Pancreas (tissue), 10 donors: ENCODE measurements at regions not wholly inside any gene's neighbourhood (a gene's known extent, or its start where the extent isn't known, plus 50 kb on each side); places are given as distances from the start of the nearest gene placed in this dataset.

Source experiments
- ATAC-seq, 4 donors: fragments of 200-7000 bp; cut with Tn5 transposase; one replicate each; pipeline versions ENCODE4 v1.8.0 to v1.9.1; 2020; ENCODE audit warnings: mild to moderate bottlenecking in 4 of 4, moderate library complexity in 4 of 4
- DNase-seq, 6 donors: peaks; one replicate each; pipeline ENCODE4 v3.0.0-alpha.2; 2020
- FAIRE-seq: peaks from 2 replicates; lab custom pipeline; 2012; peaks lifted over from hg19 to GRCh38; lab: Jason Lieb, UNC
- H3K27ac ChIP-seq, 4 donors: fragments of 200-600 bp; sonication (generic); 1 replicate in 3 of 4; 2 replicates in 1 of 4; pipeline versions ENCODE4 v1.5.0 to v1.8.0; 2020
- H3K27me3 ChIP-seq, 4 donors: fragments of 200-600 bp; one replicate each; pipeline ENCODE4 v1.8.0; 2021
- H3K36me3 ChIP-seq, 3 donors: fragments of 200-600 bp; sonication (generic) in 1 of 3; one replicate each; pipeline versions ENCODE4 v1.5.0 to v1.8.0; 2020 to 2021
- H3K4me1 ChIP-seq, 3 donors: fragments of 200-600 bp; one replicate each; pipeline ENCODE4 v1.8.0; 2021
- H3K4me3 ChIP-seq, 4 donors: fragments of 200-600 bp; sonication (generic) in 2 of 4; one replicate each; pipeline versions ENCODE4 v1.5.0 to v1.8.0; 2020 to 2021
- H3K9me3 ChIP-seq, 4 donors: fragments of 200-600 bp; one replicate each; pipeline ENCODE4 v1.8.0; 2021
- WGBS, 2 donors: extraction: QIAGEN DNeasy Blood & Tissue Kit; methylation state at CpG; one replicate each; pipeline ENCODE4 v1.1.7; 2013; 5-methylcytosine and 5-hydroxymethylcytosine counted together
- intact Hi-C, 3 donors: fragments of 100-400 bp; cut with DNase I; formaldehyde crosslinking; loops; one replicate each; pipeline versions ENCODE4 v1.11.1 to v1.14.2; 2022
- TF ChIP-seq, protein P1 (sequence below), 4 donors: fragments of 200-600 bp; sonication (generic) in 3 of 4; IDR thresholded peaks; one replicate each; pipeline versions ENCODE4 v1.5.0 to v1.8.0; 2021; ENCODE audit warnings: antibody characterized with exemption in 4 of 4
- donor health status: healthy with polysubstance abuse.
- donor health status: DM: no; HTN: no; CAD: no; lungs with moderate emphysema.
- donor health status: DM: no; HTN: no; CAD: no.
- donor health status: control.
- donor health status: control.
- donor health status: Bipolar disorder and iron deficiency.
- donor health status: DM: yes; HTN: yes; CAD: no.
- donor health status: DM: no; HTN: no; CAD: no.
- donor health status: DM: no; HTN: no; CAD: no.
- donor health status: DM: yes; HTN: yes; CAD: no.

DNA sequence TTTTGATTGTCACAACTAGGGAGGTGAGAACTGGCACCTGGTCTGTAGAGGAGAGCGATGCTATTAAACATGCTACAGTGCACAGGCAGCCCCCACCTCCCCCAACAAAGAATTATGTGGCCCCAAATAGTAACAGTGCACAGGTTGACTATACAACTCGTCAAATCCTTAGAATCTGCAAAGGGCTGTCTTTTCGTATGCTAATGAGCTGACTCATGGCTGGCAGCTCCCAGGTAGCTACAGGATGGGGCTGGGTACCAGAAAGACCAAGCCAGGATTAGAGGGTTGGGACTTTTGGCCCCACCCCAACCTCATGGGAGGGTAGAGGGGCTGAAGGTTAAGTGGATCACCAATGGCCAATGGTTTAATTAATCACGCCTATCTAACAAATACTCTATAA lies 104.7 kb upstream of the SORBS2 start:
- Histone ChIP-seq H3K27ac (no peak overlapping the region), H3K9me3 (no peaks in the 10 kb centered on the region), H3K4me3 (no peak overlapping the region), H3K27me3 (no peaks in the 10 kb centered on the region), H3K36me3 (no peaks in the 10 kb centered on the region), H3K4me1 (peaks cover 0 to 7% (median 0%) of the 10 kb centered on the region in 3 donors)
- DNase-seq (no peak), ATAC-seq (no peak), FAIRE-seq (no peak)
- TF ChIP-seq, protein P1, sequence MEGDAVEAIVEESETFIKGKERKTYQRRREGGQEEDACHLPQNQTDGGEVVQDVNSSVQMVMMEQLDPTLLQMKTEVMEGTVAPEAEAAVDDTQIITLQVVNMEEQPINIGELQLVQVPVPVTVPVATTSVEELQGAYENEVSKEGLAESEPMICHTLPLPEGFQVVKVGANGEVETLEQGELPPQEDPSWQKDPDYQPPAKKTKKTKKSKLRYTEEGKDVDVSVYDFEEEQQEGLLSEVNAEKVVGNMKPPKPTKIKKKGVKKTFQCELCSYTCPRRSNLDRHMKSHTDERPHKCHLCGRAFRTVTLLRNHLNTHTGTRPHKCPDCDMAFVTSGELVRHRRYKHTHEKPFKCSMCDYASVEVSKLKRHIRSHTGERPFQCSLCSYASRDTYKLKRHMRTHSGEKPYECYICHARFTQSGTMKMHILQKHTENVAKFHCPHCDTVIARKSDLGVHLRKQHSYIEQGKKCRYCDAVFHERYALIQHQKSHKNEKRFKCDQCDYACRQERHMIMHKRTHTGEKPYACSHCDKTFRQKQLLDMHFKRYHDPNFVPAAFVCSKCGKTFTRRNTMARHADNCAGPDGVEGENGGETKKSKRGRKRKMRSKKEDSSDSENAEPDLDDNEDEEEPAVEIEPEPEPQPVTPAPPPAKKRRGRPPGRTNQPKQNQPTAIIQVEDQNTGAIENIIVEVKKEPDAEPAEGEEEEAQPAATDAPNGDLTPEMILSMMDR (IDR thresholded peaks at IDR 0.05) = no peak
- intact Hi-C loops = no loop called here
- WGBS, 2 donors = 72 to 96% methylated on average over 4 of the region's 4 CpGs

DNA sequence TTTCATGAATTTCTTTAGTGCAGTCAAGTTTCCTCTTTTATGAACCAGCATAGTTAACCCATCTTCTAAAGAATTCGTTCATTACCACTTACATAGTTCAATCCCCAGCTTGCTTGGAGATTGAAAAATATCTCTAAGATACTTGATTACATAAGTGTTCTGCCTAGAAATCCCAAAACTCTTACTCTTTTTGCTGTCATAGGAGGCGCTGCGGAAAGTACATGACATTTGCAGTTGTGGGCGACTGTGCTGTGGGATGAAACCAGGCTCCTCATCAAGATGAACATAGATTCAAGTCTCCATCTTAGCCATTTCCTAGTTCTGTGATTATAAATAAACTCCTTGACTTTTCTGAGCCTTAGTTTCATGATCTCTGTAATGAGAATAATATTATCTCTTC lies 107.1 kb upstream of the SORBS2 start:
- no peaks in the 10 kb centered on the region for H3K9me3 ChIP-seq
- H3K27ac ChIP-seq = no peak overlapping the region
- 92 to 95% methylated on average over 4 of the region's 4 CpGs for WGBS, 2 donors
- FAIRE-seq = no peak
- TF ChIP-seq, protein P1 (IDR thresholded peaks at IDR 0.05) = no peak
- no peak for ATAC-seq
- no peaks in the 10 kb centered on the region for H3K27me3 ChIP-seq
- no peak overlapping the region for H3K4me3 ChIP-seq
- no peak for DNase-seq
- no peaks in the 10 kb centered on the region for H3K36me3 ChIP-seq
- intact Hi-C loops = no loop called here
- H3K4me1 ChIP-seq = peaks cover 0 to 7% (median 0%) of the 10 kb centered on the region in 3 donors

DNA sequence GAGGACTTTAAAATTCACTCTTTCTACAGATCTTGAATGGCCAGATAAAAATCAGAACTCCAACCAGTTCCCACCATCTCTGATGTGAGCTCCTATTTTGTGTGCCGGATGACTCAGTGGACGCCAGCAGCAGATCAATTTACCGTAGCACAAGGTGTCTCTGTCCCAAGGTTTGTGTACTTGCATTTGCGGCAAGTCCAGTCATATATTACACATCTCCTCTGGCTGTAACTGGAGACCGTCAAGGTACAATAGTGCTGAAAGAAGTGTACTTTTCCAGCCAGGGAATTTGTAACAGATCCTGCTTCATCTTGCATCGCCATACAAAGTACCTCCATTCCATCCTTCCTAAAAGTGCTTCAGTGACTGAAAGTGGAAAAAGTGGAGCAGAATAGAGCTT lies 108.2 kb upstream of the SORBS2 start:
- DNase-seq (no peak), ATAC-seq (no peak), FAIRE-seq (no peak)
- H3K27ac ChIP-seq = no peak overlapping the region
- 92 to 99% methylated on average over 6 of the region's 6 CpGs for WGBS, 2 donors
- no peaks in the 10 kb centered on the region for H3K9me3 ChIP-seq
- H3K4me3 ChIP-seq = no peak overlapping the region
- H3K36me3 ChIP-seq = no peaks in the 10 kb centered on the region
- no peaks in the 10 kb centered on the region for H3K27me3 ChIP-seq
- H3K4me1 ChIP-seq = peaks cover 0 to 3% (median 0%) of the 10 kb centered on the region in 3 donors
- intact Hi-C loops = no loop called here
- TF ChIP-seq, protein P1 (IDR thresholded peaks at IDR 0.05) = no peak

DNA sequence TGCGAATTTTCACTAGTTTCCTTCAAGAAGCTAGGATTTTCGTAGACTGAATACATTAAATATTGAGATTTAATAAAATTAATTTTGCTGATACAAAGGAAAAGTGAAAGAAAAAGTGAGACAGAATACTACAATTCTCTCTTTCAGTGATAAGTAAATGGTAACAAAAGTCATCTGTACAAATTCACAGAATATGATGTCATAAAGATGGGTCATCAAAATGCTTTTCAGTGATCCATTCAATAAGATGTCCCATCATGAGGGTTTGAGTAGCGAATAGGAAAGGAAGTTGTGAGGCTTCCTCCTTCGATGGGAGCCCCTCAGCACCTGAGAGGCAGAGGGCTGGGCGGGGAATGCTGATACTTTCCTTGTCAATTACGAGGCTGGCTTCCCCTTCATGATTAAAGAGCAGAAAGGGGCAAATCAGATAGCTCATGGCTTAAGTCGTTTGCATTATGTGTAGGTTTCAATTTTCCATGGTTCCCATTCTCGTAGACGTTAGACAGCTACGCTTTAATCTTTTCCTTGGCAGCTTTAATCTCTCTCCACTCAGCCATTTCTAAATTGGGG lies 108.8 kb upstream of the SORBS2 start:
- intact Hi-C loops = no loop called here
- Histone ChIP-seq H3K4me1 (no peaks in the 10 kb centered on the region), H3K36me3 (no peaks in the 10 kb centered on the region), H3K4me3 (no peak overlapping the region), H3K27me3 (no peaks in the 10 kb centered on the region), H3K27ac (no peak overlapping the region), H3K9me3 (no peaks in the 10 kb centered on the region)
- no peak for DNase-seq
- ATAC-seq = no peak
- 88 to 94% methylated on average over 10 of the region's 10 CpGs for WGBS, 2 donors
- TF ChIP-seq, protein P1 (IDR thresholded peaks at IDR 0.05) = no peak
- no peak for FAIRE-seq
